Heart left ventricle (tissue), 16 donors: ENCODE measurements at regions not wholly inside any gene's neighbourhood (a gene's known extent, or its start where the extent isn't known, plus 50 kb on each side); places are given as distances from the start of the nearest gene placed in this dataset.
A peak's percentile ranks its signal among the peaks of the same experiment; 100 is the strongest.

ENCODE experiments used
- ATAC-seq, 4 donors: fragments of 200-7000 bp; cut with Tn5 transposase; one replicate each; pipeline ENCODE4 v1.9.1; 2020 to 2022; ENCODE audit warnings: moderate library complexity in 4 of 4, mild to moderate bottlenecking in 3 of 4, moderate number of reproducible peaks in 1 of 4
- DNase-seq, 5 donors: peaks; one replicate each; pipeline ENCODE4 v3.0.0-alpha.2; 2020
- H3K27ac ChIP-seq, 12 donors: fragments of 200-600 bp; sonication (generic) in 4 of 12; one replicate each; pipeline versions ENCODE4 v1.5.0 to v1.8.0; 2016 to 2022; ENCODE audit warnings: mild to moderate bottlenecking in 2 of 12
- H3K27me3 ChIP-seq, 9 donors: fragments of 200-600 bp; sonication (generic) in 2 of 9; one replicate each; pipeline versions ENCODE4 v1.5.1 to v1.8.0; 2016 to 2022; ENCODE audit warnings: mild to moderate bottlenecking in 3 of 9
- H3K36me3 ChIP-seq, 9 donors: fragments of 200-600 bp; sonication (generic) in 2 of 9; one replicate each; pipeline versions ENCODE4 v1.5.0 to v1.8.0; 2018 to 2022; ENCODE audit warnings: mild to moderate bottlenecking in 2 of 9
- H3K4me1 ChIP-seq, 12 donors: fragments of 200-600 bp; sonication (generic) in 4 of 12; one replicate each; pipeline versions ENCODE4 v1.5.0 to v1.8.0; 2016 to 2022; ENCODE audit warnings: mild to moderate bottlenecking in 3 of 12
- H3K4me3 ChIP-seq, 12 donors: fragments of 200-600 bp; sonication (generic) in 4 of 12; one replicate each; pipeline versions ENCODE4 v1.5.0 to v1.8.0; 2017 to 2022; ENCODE audit warnings: mild to moderate bottlenecking in 9 of 12, moderate library complexity in 4 of 12
- H3K9me3 ChIP-seq, 12 donors: fragments of 200-600 bp; sonication (generic) in 4 of 12; one replicate each; pipeline versions ENCODE4 v1.5.0 to v1.8.0; 2016 to 2022; ENCODE audit warnings: mild to moderate bottlenecking in 1 of 12
- POLR2A ChIP-seq, 2 donors: fragments of 450-650 bp; IDR thresholded peaks; one replicate each; pipeline ENCODE4 v1.6.1; 2017; ENCODE audit warnings: antibody characterized with exemption in 2 of 2, mild to moderate bottlenecking in 2 of 2, moderate library complexity in 2 of 2
- WGBS, 4 donors: extraction: QIAGEN DNeasy Blood & Tissue Kit in 2 of 4; methylation state at CpG; one replicate each; pipeline versions ENCODE4 v1.1.5 to v1.1.7; 2013 to 2018; 5-methylcytosine and 5-hydroxymethylcytosine counted together
- intact Hi-C, 10 donors: fragments of 100-400 bp; cut with DNase I; formaldehyde crosslinking; loops; one replicate each; pipeline versions ENCODE4 v1.11.1 to v1.14.2; 2022
- TF ChIP-seq, protein P1 (sequence below), 12 donors: fragments of 200-600 bp; sonication (generic) in 4 of 12; IDR thresholded peaks; one replicate each; pipeline versions ENCODE4 v1.5.0 to v1.8.0; 2018 to 2022; ENCODE audit warnings: antibody characterized with exemption in 12 of 12, mild to moderate bottlenecking in 5 of 12
- donor health status: ischemic (EF 13 %, LVEDD 7.1; RV severe dilation, severe dysfunction).
- donor health status: healthy with polysubstance abuse.
- donor health status: DM: no; HTN: yes; CAD: no.
- donor health status: DM: no; HTN: no; CAD: no.
- donor health status: ischemic (EF 25% LVEDD 6.9; RV normal size, moderate dysfunction).
- donor health status: ischemic (EF 25% LVEDD 5.7; RV mildly dilated, moderate dysfunction).
- donor health status: healthy.
- donor health status: DM: yes; HTN: yes; CAD: no.
- donor health status: ischemic (EF 35%, LVEDD 5.7; RV mildly dilated, moderate dysfunction).
- donor health status: nonischemic (EF 11% LVEDD 7.7; RV severe dilation, severe dysfunction).
- donor health status: DM: yes; HTN: yes; CAD: no.
- donor health status: PGD.
- donor health status: ischemic (EF 29% LVEDD 5.4; RV normal size, mild dysfunction).
- donor health status: nonischemic (EF 23%, LVEDD 6.1; RV moderate dilation, normal function).

DNA sequence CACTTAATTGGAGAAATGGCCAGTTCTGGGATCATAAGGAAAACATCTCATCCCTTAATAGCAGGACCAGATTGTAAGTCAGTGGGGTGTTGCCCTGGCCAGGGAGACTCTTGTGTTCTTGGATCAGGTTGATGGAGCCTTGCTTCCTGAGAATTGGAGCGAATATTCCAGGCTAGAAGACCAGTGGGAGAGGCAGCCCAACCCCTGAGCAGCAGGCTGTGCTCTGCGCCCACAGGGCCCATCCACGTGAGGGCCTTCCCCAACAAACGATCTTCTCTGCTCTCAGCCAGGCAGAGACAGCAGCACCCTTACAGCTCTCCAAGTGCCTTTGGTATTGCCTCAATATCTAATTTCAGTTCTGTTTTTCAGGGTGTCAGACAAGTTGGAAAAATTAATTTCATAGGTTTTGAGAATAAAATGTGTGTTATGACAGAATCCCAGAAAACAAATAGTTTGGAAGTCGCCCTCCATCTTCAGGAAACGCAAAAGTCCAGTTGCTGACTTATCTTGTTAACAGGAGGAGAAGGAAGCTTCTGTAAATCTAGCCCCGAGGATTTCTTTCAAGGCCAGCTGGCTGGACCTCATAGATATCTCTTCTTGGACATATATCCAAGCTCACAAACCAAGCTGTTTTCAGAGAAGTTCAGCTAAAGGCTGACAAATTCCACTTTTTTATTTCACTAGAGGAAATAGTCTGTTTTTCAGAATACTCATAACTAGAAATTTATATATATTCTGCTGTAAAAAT, 105.5 kb downstream of the COPS8 start:
- no peak for TF ChIP-seq POLR2A (IDR thresholded peaks at IDR 0.05)
- TF ChIP-seq, protein P1, sequence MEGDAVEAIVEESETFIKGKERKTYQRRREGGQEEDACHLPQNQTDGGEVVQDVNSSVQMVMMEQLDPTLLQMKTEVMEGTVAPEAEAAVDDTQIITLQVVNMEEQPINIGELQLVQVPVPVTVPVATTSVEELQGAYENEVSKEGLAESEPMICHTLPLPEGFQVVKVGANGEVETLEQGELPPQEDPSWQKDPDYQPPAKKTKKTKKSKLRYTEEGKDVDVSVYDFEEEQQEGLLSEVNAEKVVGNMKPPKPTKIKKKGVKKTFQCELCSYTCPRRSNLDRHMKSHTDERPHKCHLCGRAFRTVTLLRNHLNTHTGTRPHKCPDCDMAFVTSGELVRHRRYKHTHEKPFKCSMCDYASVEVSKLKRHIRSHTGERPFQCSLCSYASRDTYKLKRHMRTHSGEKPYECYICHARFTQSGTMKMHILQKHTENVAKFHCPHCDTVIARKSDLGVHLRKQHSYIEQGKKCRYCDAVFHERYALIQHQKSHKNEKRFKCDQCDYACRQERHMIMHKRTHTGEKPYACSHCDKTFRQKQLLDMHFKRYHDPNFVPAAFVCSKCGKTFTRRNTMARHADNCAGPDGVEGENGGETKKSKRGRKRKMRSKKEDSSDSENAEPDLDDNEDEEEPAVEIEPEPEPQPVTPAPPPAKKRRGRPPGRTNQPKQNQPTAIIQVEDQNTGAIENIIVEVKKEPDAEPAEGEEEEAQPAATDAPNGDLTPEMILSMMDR (IDR thresholded peaks at IDR 0.05), result no peak
- H3K36me3 ChIP-seq, result no peaks in the 10 kb centered on the region
- peaks cover 0 to 29% (median 7%) of the 10 kb centered on the region in 12 donors for H3K4me1 ChIP-seq
- DNase-seq (peak in 3 of 5 donors; percentile 35 to 52 (median 48)), ATAC-seq (peak; percentile 48 to 79 (median 58))
- H3K4me3 ChIP-seq, result no peak overlapping the region
- 71 to 80% (median 77%) methylated on average over 7 of the region's 7 CpGs for WGBS, 4 donors
- no peaks in the 10 kb centered on the region for H3K9me3 ChIP-seq
- H3K27me3 ChIP-seq, result no peaks in the 10 kb centered on the region
- peak overlapping the region in 11 of 12 donors; percentile 4 to 84 (median 73) for H3K27ac ChIP-seq
- intact Hi-C loops, result no loop called here

DNA sequence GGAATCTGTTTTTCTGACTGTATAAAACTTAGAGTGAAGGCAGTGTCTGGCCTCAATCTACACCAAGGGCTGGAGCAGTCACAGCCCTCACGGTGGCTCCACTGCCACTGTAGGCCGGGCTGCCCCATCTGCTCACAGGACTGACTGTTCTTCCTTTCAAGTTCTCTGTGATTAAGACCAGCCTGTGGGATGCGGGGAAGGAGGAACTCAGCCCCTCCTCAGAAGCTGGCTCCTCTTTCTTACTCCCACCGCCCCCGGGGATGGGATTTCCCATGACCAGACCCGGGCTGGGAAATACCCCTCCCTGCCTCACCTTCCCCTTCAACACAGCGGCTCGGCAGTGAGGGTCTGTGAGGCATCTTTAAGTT, 106.0 kb downstream of the COPS8 start:
- Histone ChIP-seq H3K27ac (peak overlapping the region in 11 of 12 donors; percentile 4 to 84 (median 73)), H3K9me3 (no peaks in the 10 kb centered on the region), H3K4me3 (no peak overlapping the region), H3K27me3 (no peaks in the 10 kb centered on the region), H3K36me3 (no peaks in the 10 kb centered on the region), H3K4me1 (peaks cover 0 to 31% (median 7%) of the 10 kb centered on the region in 12 donors)
- no peak for DNase-seq
- TF ChIP-seq, protein P1 (IDR thresholded peaks at IDR 0.05), result no peak
- no peak for TF ChIP-seq POLR2A (IDR thresholded peaks at IDR 0.05)
- intact Hi-C loops, result loop anchor here in 1 of 10 donors (2.0 kb wide), 1 partner anchor 15 kb away; no protein-coding TSS in a partner anchor
- WGBS, 4 donors, result 52 to 81% (median 67%) methylated on average over 8 of the region's 8 CpGs
- peak in 3 of 4 donors; percentile 35 to 57 (median 50) for ATAC-seq

- no peak for ATAC-seq
- intact Hi-C loops, result loop anchor here in 1 of 10 donors (2.0 kb wide), 1 partner anchor 16 kb away; no protein-coding TSS in a partner anchor
- H3K4me3 ChIP-seq, result no peak overlapping the region
- TF ChIP-seq, protein P1 (IDR thresholded peaks at IDR 0.05), result no peak
- no peak for TF ChIP-seq POLR2A (IDR thresholded peaks at IDR 0.05)
- no peaks in the 10 kb centered on the region for H3K9me3 ChIP-seq
- DNase-seq, result no peak
- H3K27ac ChIP-seq, result peak overlapping the region in 1 of 12 donors; percentile 83
- peaks cover 0 to 43% (median 7%) of the 10 kb centered on the region in 12 donors for H3K4me1 ChIP-seq
- H3K27me3 ChIP-seq, result no peaks in the 10 kb centered on the region
- WGBS, 4 donors, result 96 to 98% (median 96%) methylated on average over 8 of the region's 8 CpGs
- no peaks in the 10 kb centered on the region for H3K36me3 ChIP-seq
Measured at GRCh38 chr2:237192881-237193280, 107.2 kb downstream of the COPS8 start.

DNA sequence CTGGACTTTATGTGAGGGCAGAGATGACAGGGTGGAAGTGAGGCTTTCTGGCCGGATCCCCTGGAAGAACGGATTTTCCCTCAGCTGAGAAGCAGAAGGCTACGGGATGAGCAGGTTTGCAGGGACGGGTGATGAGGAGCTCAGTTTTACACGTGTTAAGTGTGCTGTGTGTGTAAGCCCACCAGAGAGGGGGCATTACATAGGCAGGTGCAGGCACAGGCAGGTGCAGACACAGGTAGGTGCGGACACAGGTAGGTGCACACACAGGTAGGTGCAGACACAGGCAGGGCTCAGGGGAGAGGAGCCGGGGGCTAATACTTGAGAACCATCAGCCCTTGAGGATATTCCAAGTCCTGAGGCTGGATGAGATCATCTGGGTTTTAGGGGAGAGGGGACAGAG, 107.7 kb downstream of the COPS8 start:
- no peak for DNase-seq
- ATAC-seq, result no peak
- TF ChIP-seq, protein P1 (IDR thresholded peaks at IDR 0.05), result no peak
- no peak for TF ChIP-seq POLR2A (IDR thresholded peaks at IDR 0.05)
- H3K27ac ChIP-seq, result no peak overlapping the region
- no peak overlapping the region for H3K4me3 ChIP-seq
- no peaks in the 10 kb centered on the region for H3K9me3 ChIP-seq
- WGBS, 4 donors, result 90 to 97% (median 95%) methylated on average over 7 of the region's 7 CpGs
- H3K4me1 ChIP-seq, result peaks cover 0 to 48% (median 7%) of the 10 kb centered on the region in 12 donors
- no peaks in the 10 kb centered on the region for H3K27me3 ChIP-seq
- H3K36me3 ChIP-seq, result no peaks in the 10 kb centered on the region
- intact Hi-C loops, result loop anchor here in 1 of 10 donors (2.0 kb wide), 1 partner anchor 17 kb away; no protein-coding TSS in a partner anchor
